ENCODE measurements at regions not wholly inside any gene's neighbourhood (a gene's known extent, or its start where the extent isn't known, plus 50 kb on each side); places are given as distances from the start of the nearest gene placed in this dataset.

- no peak for TF ChIP-seq CTCF (IDR thresholded peaks at IDR 0.05 in 4 of 5, conservative IDR thresholded peaks at IDR 0.05 in 1 of 5)
- no peak for TF ChIP-seq POLR2A (IDR thresholded peaks at IDR 0.05)
- in situ Hi-C loops (cut with MboI; ENCODE audit: low sequenced_read_pairs in 4 of 4): no loop called here
- intact Hi-C loops (cut with DNase I; ENCODE audit: low total_unique reads): no loop called here
Measured at GRCh38 chr5:2849429-2849828, 98.0 kb upstream of the IRX2 start.

GRCh38 chr5:2848619-2849018 is 97.1 kb upstream of the IRX2 start:
- intact Hi-C loops (cut with DNase I; ENCODE audit: low total_unique reads): no loop called here
- TF ChIP-seq CTCF (IDR thresholded peaks at IDR 0.05 in 4 of 5, conservative IDR thresholded peaks at IDR 0.05 in 1 of 5) (no peak), POLR2A (IDR thresholded peaks at IDR 0.05) (no peak)

More at GRCh38 chr5:2849429-2849828, 98.0 kb upstream of the IRX2 start:
- Histone ChIP-seq H3K9me3 (no peaks in the 10 kb centered on the region), H3K27me3 (no peaks in the 10 kb centered on the region), H3K27ac (no peak overlapping the region), H3K4me3 (no peak overlapping the region), H3K4me1 (no peaks in the 10 kb centered on the region), H3K36me3 (no peaks in the 10 kb centered on the region)
- no peak for DNase-seq
- no peak for ATAC-seq

GRCh38 chr5:2847608-2848007 is 96.1 kb upstream of the IRX2 start:
- no peak overlapping the region for H3K27ac ChIP-seq
- intact Hi-C loops (cut with DNase I; ENCODE audit: low total_unique reads) (no loop called here), in situ Hi-C loops (cut with MboI; ENCODE audit: low sequenced_read_pairs in 4 of 4) (no loop called here)
- DNase-seq (no peak), ATAC-seq (no peak)
- TF ChIP-seq POLR2A (IDR thresholded peaks at IDR 0.05): no peak
- no peak for TF ChIP-seq CTCF (IDR thresholded peaks at IDR 0.05 in 4 of 5, conservative IDR thresholded peaks at IDR 0.05 in 1 of 5)
- H3K36me3 ChIP-seq: no peaks in the 10 kb centered on the region
- no peak overlapping the region for H3K4me3 ChIP-seq
- no peaks in the 10 kb centered on the region for H3K27me3 ChIP-seq
- H3K4me1 ChIP-seq: no peaks in the 10 kb centered on the region
- no peaks in the 10 kb centered on the region for H3K9me3 ChIP-seq

More at GRCh38 chr5:2848619-2849018, 97.1 kb upstream of the IRX2 start:
- DNase-seq: no peak
- H3K9me3 ChIP-seq: no peaks in the 10 kb centered on the region
- H3K27me3 ChIP-seq: no peaks in the 10 kb centered on the region
- no peaks in the 10 kb centered on the region for H3K4me1 ChIP-seq
- no peak overlapping the region for H3K27ac ChIP-seq
- H3K36me3 ChIP-seq: no peaks in the 10 kb centered on the region
- no peak overlapping the region for H3K4me3 ChIP-seq
- in situ Hi-C loops (cut with MboI; ENCODE audit: low sequenced_read_pairs in 4 of 4): no loop called here
- no peak for ATAC-seq

- in situ Hi-C loops (cut with MboI; ENCODE audit: low sequenced_read_pairs in 4 of 4): no loop called here
- H3K4me1 ChIP-seq: no peaks in the 10 kb centered on the region
- no peak overlapping the region for H3K4me3 ChIP-seq
- no peak for TF ChIP-seq CTCF (IDR thresholded peaks at IDR 0.05 in 4 of 5, conservative IDR thresholded peaks at IDR 0.05 in 1 of 5)
- TF ChIP-seq POLR2A (IDR thresholded peaks at IDR 0.05): no peak
- ATAC-seq (no peak), DNase-seq (no peak)
- intact Hi-C loops (cut with DNase I; ENCODE audit: low total_unique reads): no loop called here
- H3K36me3 ChIP-seq: no peaks in the 10 kb centered on the region
- no peaks in the 10 kb centered on the region for H3K27me3 ChIP-seq
- H3K27ac ChIP-seq: no peak overlapping the region
- no peaks in the 10 kb centered on the region for H3K9me3 ChIP-seq
Measured at GRCh38 chr5:2841208-2841607, 89.7 kb upstream of the IRX2 start.

- in situ Hi-C loops (cut with MboI; ENCODE audit: low sequenced_read_pairs in 4 of 4) (no loop called here), intact Hi-C loops (cut with DNase I; ENCODE audit: low total_unique reads) (no loop called here)
- Histone ChIP-seq H3K36me3 (no peaks in the 10 kb centered on the region), H3K4me1 (no peaks in the 10 kb centered on the region), H3K27me3 (no peaks in the 10 kb centered on the region), H3K27ac (no peak overlapping the region), H3K4me3 (no peak overlapping the region), H3K9me3 (no peaks in the 10 kb centered on the region)
- DNase-seq (no peak), ATAC-seq (no peak)
- no peak for TF ChIP-seq POLR2A (IDR thresholded peaks at IDR 0.05)
Measured at GRCh38 chr5:2840372-2840915, 89.0 kb upstream of the IRX2 start.
